22Rv1 (cell line): ENCODE measurements at regions not wholly inside any gene's neighbourhood (a gene's known extent, or its start where the extent isn't known, plus 50 kb on each side); places are given as distances from the start of the nearest gene placed in this dataset.

Experiments
- CTCF ChIP-seq: fragments of 450-650 bp; IDR thresholded peaks from 2 replicates; pipeline ENCODE4 v1.5.1; 2017; ENCODE audit warnings: mild to moderate bottlenecking
- ZFX ChIP-seq: fragments of 450-650 bp; IDR thresholded peaks from 2 replicates; pipeline ENCODE4 v1.6.1; 2017; ENCODE audit warnings: antibody characterized with exemption, borderline replicate concordance

DNA sequence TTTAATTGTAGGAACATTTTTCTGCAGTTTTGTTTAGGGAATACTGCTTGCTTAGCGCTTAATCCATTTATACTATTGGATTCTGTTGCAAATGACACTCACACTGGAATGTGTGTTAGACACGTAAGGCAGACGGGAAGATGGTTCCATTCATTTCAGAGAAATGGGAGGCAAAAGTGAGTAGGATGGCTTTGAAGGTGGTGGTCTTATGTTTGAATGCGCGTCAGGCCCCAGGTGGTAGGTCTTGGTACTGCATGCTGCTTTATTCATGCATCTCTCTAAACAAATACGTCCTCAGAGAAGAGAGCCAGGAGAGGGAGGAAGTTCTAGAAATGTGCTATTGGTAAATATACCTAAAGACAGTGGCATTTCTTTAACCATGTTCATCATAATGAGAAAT is 997.6 kb upstream of the RBFOX1 start:
- TF ChIP-seq CTCF (peak; percentile 75), ZFX (no peak)
